ENCODE measurements at regions not wholly inside any gene's neighbourhood (a gene's known extent, or its start where the extent isn't known, plus 50 kb on each side); places are given as distances from the start of the nearest gene placed in this dataset.

GRCh38 chr3:87136066-87136596 lies 91.0 kb upstream of the CHMP2B start (continued):
- TF ChIP-seq MAZ (CRISPR knock-in tag; conservative IDR thresholded peaks at IDR 0.05 in 1 of 2, IDR thresholded peaks at IDR 0.05 in 1 of 2) = no peak
- TF ChIP-seq ZNF785 (CRISPR knock-in tag; IDR thresholded peaks at IDR 0.05) = no peak
- TF ChIP-seq PHF8 (IDR thresholded peaks at IDR 0.05; ENCODE audit: borderline replicate concordance, low read length) = no peak

GRCh38 chr3:87135412-87135811 lies 91.7 kb upstream of the CHMP2B start:
- Histone ChIP-seq H3K79me2 (ENCODE audit: control insufficient read depth, insufficient read depth, low read length) (no peaks in the 10 kb centered on the region), H3K9ac (ENCODE audit: insufficient read depth in 1 of 2, low read depth in 2 of 2, low read length in 2 of 2) (no peak overlapping the region), H3K9me1 (ENCODE audit: control insufficient read depth, insufficient read depth, low read length) (no peaks in the 10 kb centered on the region), H3K9me3 (replicated peaks; ENCODE audit: control insufficient read depth, insufficient read depth, low read depth, low read length) (no peaks in the 10 kb centered on the region), H3K27ac (ENCODE audit: extremely low read depth, low read depth, low read length) (no peak overlapping the region), H3K36me3 (ENCODE audit: control insufficient read depth, insufficient read depth, low read length) (no peaks in the 10 kb centered on the region), H3K4me1 (replicated peaks in 1 of 2; ENCODE audit: control insufficient read depth in 2 of 2, insufficient read depth in 2 of 2, low read length in 2 of 2) (no peaks in the 10 kb centered on the region), H3K27me3 (ENCODE audit: control insufficient read depth in 2 of 2, insufficient read depth in 2 of 2, low read length in 2 of 2) (no peaks in the 10 kb centered on the region), H3K4me2 (ENCODE audit: insufficient read depth, low read length) (no peak overlapping the region), H3K4me3 (no peak overlapping the region), H2AFZ (ENCODE audit: low read depth, low read length) (no peak overlapping the region), H4K20me1 (replicated peaks; ENCODE audit: control insufficient read depth, insufficient read depth, low read length) (no peaks in the 10 kb centered on the region)
- no peak for ATAC-seq
- 3% methylated on average over 3 of the region's 3 CpGs for WGBS (ENCODE audit: insufficient coverage, low coverage, missing lambda C conversion rate)
- CTCF ChIA-PET (ENCODE audit: low intra/inter-chr PET ratio) = no interaction called here
- POLR2A ChIA-PET = no interaction called here
- no peak for FAIRE-seq
- intact Hi-C loops (cut with micrococcal nuclease) (no loop called here), in situ Hi-C loops (cut with MboI) (no loop called here)
- no peak for DNase-seq (ENCODE audit: extremely low read depth in 1 of 4, low spot score in 3 of 4)
- TF ChIP-seq ZNF12 (CRISPR knock-in tag; IDR thresholded peaks at IDR 0.05) (no peak), ZFP91 (CRISPR knock-in tag; IDR thresholded peaks at IDR 0.05) (no peak), ELF1 (tag; IDR thresholded peaks at IDR 0.05) (no peak)
- no TSS peak for BruUV-seq (replicated peaks)

Measured in K562 (cell line).